Spinal cord (tissue), 9 donors: ENCODE measurements at regions not wholly inside any gene's neighbourhood (a gene's known extent, or its start where the extent isn't known, plus 50 kb on each side); places are given as distances from the start of the nearest gene placed in this dataset.
"Not testable (repeated sequence)": the region's sequence is repeated elsewhere in the genome, so short reads cannot be mapped to it uniquely, and the experiment has no call there.

Experiments used
- DNase-seq, 6 donors: peaks; one replicate each; pipeline versions ENCODE4 v3.0.0 to v3.0.0-alpha.2; 2013 to 2015; ENCODE audit warnings: low spot score in 6 of 6, low read depth in 4 of 6
- H3K27ac ChIP-seq: one replicate; pipeline ENCODE4 v1.5.1; 2013; ENCODE audit warnings: low read depth, low read length, control low read depth
- H3K27me3 ChIP-seq: one replicate; pipeline ENCODE4 v1.6.1; 2013; ENCODE audit warnings: low read length; ENCODE audit not compliant: control insufficient read depth, insufficient read depth
- H3K36me3 ChIP-seq: one replicate; pipeline ENCODE4 v1.6.1; 2013; ENCODE audit warnings: low read length; ENCODE audit not compliant: control insufficient read depth, insufficient read depth
- H3K4me1 ChIP-seq: one replicate; pipeline ENCODE4 v1.6.1; 2013; ENCODE audit warnings: low read length; ENCODE audit not compliant: control insufficient read depth, insufficient read depth
- H3K4me3 ChIP-seq: one replicate; pipeline ENCODE4 v1.5.1; 2013; ENCODE audit warnings: low read depth, low read length, control low read depth
- H3K9me3 ChIP-seq: one replicate; pipeline ENCODE4 v1.6.1; 2013; ENCODE audit warnings: low read length; ENCODE audit not compliant: control insufficient read depth, insufficient read depth
- WGBS: methylation state at CpG from one replicate; pipeline ENCODE4 v1.1.5; 2013; ENCODE audit warnings: missing lambda C conversion rate; ENCODE audit not compliant: insufficient coverage; 5-methylcytosine and 5-hydroxymethylcytosine counted together
- donor health status: healthy.

GRCh38 chr15:69557707-69558409 is 105.2 kb downstream of the RPLP1 start:
- H3K4me1 ChIP-seq, result peaks cover 16% of the 10 kb centered on the region
- H3K27me3 ChIP-seq, result no peaks in the 10 kb centered on the region
- no peaks in the 10 kb centered on the region for H3K36me3 ChIP-seq
- no peaks in the 10 kb centered on the region for H3K9me3 ChIP-seq
- H3K27ac ChIP-seq, result peak overlapping the region; percentile 74
- DNase-seq, result no peak
- WGBS, result 80% methylated on average over 1 of the region's 2 CpGs
- H3K4me3 ChIP-seq, result no peak overlapping the region

GRCh38 chr15:69559440-69560190 is 107.0 kb downstream of the RPLP1 start:
- no peak for DNase-seq
- WGBS, result 100% methylated on average over 4 of the region's 5 CpGs

GRCh38 chr15:69561071-69561784 is 108.6 kb downstream of the RPLP1 start:
- peaks cover 16% of the 10 kb centered on the region for H3K4me1 ChIP-seq
- DNase-seq, result peak in 1 of 6 donors; percentile 45
- 76% methylated on average over 12 of the region's 14 CpGs for WGBS
- no peaks in the 10 kb centered on the region for H3K27me3 ChIP-seq
- H3K36me3 ChIP-seq, result no peaks in the 10 kb centered on the region
- no peaks in the 10 kb centered on the region for H3K9me3 ChIP-seq
- H3K4me3 ChIP-seq, result no peak overlapping the region
- no peak overlapping the region for H3K27ac ChIP-seq

More at GRCh38 chr15:69559440-69560190, 107.0 kb downstream of the RPLP1 start:
- H3K27me3 ChIP-seq, result no peaks in the 10 kb centered on the region
- H3K4me1 ChIP-seq, result peaks cover 16% of the 10 kb centered on the region
- H3K27ac ChIP-seq, result no peak overlapping the region
- H3K9me3 ChIP-seq, result no peaks in the 10 kb centered on the region
- H3K36me3 ChIP-seq, result no peaks in the 10 kb centered on the region
- H3K4me3 ChIP-seq, result no peak overlapping the region

- no peak for DNase-seq
- H3K4me1 ChIP-seq, result peaks cover 16% of the 10 kb centered on the region
- 100% methylated on average over 1 of the region's 7 CpGs for WGBS
- H3K27me3 ChIP-seq, result no peaks in the 10 kb centered on the region
- no peaks in the 10 kb centered on the region for H3K9me3 ChIP-seq
- H3K4me3 ChIP-seq, result no peak overlapping the region
- H3K27ac ChIP-seq, result no peak overlapping the region
- no peaks in the 10 kb centered on the region for H3K36me3 ChIP-seq
Measured at GRCh38 chr15:69562116-69562515, 109.5 kb downstream of the RPLP1 start.

GRCh38 chr15:69562564-69562963 is 109.9 kb downstream of the RPLP1 start:
- no peaks in the 10 kb centered on the region for H3K27me3 ChIP-seq
- no peak overlapping the region for H3K4me3 ChIP-seq
- no peak overlapping the region for H3K27ac ChIP-seq
- no peaks in the 10 kb centered on the region for H3K9me3 ChIP-seq
- no peaks in the 10 kb centered on the region for H3K36me3 ChIP-seq
- DNase-seq, result no peak
- peaks cover 16% of the 10 kb centered on the region for H3K4me1 ChIP-seq
- 88% methylated on average over 3 of the region's 4 CpGs for WGBS

GRCh38 chr15:69565066-69565655 is 112.5 kb downstream of the RPLP1 start:
- H3K9me3 ChIP-seq, result no peaks in the 10 kb centered on the region
- H3K4me3 ChIP-seq, result no peak overlapping the region
- H3K4me1 ChIP-seq, result peaks cover 10% of the 10 kb centered on the region
- no peak for DNase-seq
- WGBS, result 94% methylated on average over 7 of the region's 9 CpGs
- no peak overlapping the region for H3K27ac ChIP-seq
- no peaks in the 10 kb centered on the region for H3K27me3 ChIP-seq
- no peaks in the 10 kb centered on the region for H3K36me3 ChIP-seq

- not testable (repeated sequence) for H3K4me1 ChIP-seq, H3K27me3 ChIP-seq, H3K9me3 ChIP-seq, H3K27ac ChIP-seq, H3K4me3 ChIP-seq, H3K36me3 ChIP-seq, DNase-seq
- WGBS, result 95% methylated on average over 30 of the region's 31 CpGs
Measured at GRCh38 chr15:69567238-69567760, 114.7 kb downstream of the RPLP1 start.

GRCh38 chr15:69568173-69569009 is 115.8 kb downstream of the RPLP1 start:
- Histone ChIP-seq H3K9me3 (no peaks in the 10 kb centered on the region), H3K36me3 (no peaks in the 10 kb centered on the region), H3K27ac (no peak overlapping the region), H3K27me3 (peaks cover 3% of the 10 kb centered on the region), H3K4me3 (no peak overlapping the region), H3K4me1 (no peaks in the 10 kb centered on the region)
- WGBS, result 92% methylated on average over 2 of the region's 8 CpGs
- no peak for DNase-seq

- Histone ChIP-seq H3K36me3 (no peaks in the 10 kb centered on the region), H3K27me3 (peaks cover 3% of the 10 kb centered on the region), H3K9me3 (no peaks in the 10 kb centered on the region), H3K4me1 (peaks cover 8% of the 10 kb centered on the region), H3K4me3 (no peak overlapping the region), H3K27ac (no peak overlapping the region)
- WGBS, result no CpG with 5 or more reads among the region's 5 CpGs
- DNase-seq, result no peak
Measured at GRCh38 chr15:69570454-69570853, 117.8 kb downstream of the RPLP1 start.
